Esophagus (tissue), 2 donors: ENCODE measurements at regions not wholly inside any gene's neighbourhood (a gene's known extent, or its start where the extent isn't known, plus 50 kb on each side); places are given as distances from the start of the nearest gene placed in this dataset.

Source experiments
- H3K27ac ChIP-seq, 2 donors: one replicate each; pipeline ENCODE4 v1.5.1; 2013; ENCODE audit warnings: low read depth in 2 of 2, mild to moderate bottlenecking in 2 of 2, inconsistent platforms in 1 of 2, low read length in 1 of 2, moderate library complexity in 1 of 2
- H3K27me3 ChIP-seq, 2 donors: one replicate each; pipeline ENCODE4 v1.6.1; 2013; ENCODE audit warnings: low read length in 2 of 2, control low read depth in 1 of 2, mild to moderate bottlenecking in 1 of 2; ENCODE audit not compliant: insufficient read depth in 2 of 2, control insufficient read depth in 1 of 2
- H3K36me3 ChIP-seq, 2 donors: one replicate each; pipeline ENCODE4 v1.6.1; 2013; ENCODE audit warnings: low read length in 1 of 2; ENCODE audit not compliant: control insufficient read depth in 2 of 2, insufficient read depth in 2 of 2
- H3K4me1 ChIP-seq, 2 donors: one replicate each; pipeline ENCODE4 v1.6.1; 2013; ENCODE audit warnings: low read length in 1 of 2; ENCODE audit not compliant: control insufficient read depth in 2 of 2, insufficient read depth in 2 of 2
- H3K4me3 ChIP-seq, 2 donors: one replicate each; pipeline ENCODE4 v1.5.1; 2013; ENCODE audit warnings: low read length in 2 of 2, mild to moderate bottlenecking in 2 of 2, low read depth in 1 of 2, moderate library complexity in 1 of 2
- H3K9me3 ChIP-seq, 2 donors: one replicate each; pipeline ENCODE4 v1.6.1; 2013; ENCODE audit warnings: mild to moderate bottlenecking in 2 of 2, low read depth in 1 of 2, low read length in 1 of 2, moderate library complexity in 1 of 2; ENCODE audit not compliant: control insufficient read depth in 2 of 2, insufficient read depth in 1 of 2
- WGBS, 2 donors: extraction: QIAGEN DNeasy Blood & Tissue Kit; methylation state at CpG; one replicate each; pipeline ENCODE4 v1.1.7; 2013; 5-methylcytosine and 5-hydroxymethylcytosine counted together
- donor health status: healthy with polysubstance abuse.
- donor health status: Bipolar disorder and iron deficiency.

- 96% methylated on average over 6 of the region's 6 CpGs for WGBS, 2 donors
- Histone ChIP-seq H3K27ac (no peak overlapping the region), H3K4me1 (peaks cover 2 to 3% of the 10 kb centered on the region in 2 donors), H3K9me3 (no peaks in the 10 kb centered on the region), H3K27me3 (no peaks in the 10 kb centered on the region), H3K4me3 (no peak overlapping the region), H3K36me3 (no peaks in the 10 kb centered on the region)
Observed at GRCh38 chr16:80004113-80004512, 403.6 kb upstream of the MAF start.

GRCh38 chr16:80002261-80002660, 401.7 kb upstream of the MAF start:
- no peaks in the 10 kb centered on the region for H3K36me3 ChIP-seq
- 96 to 98% methylated on average over 2 of the region's 2 CpGs for WGBS, 2 donors

GRCh38 chr16:79998143-79998542, 397.6 kb upstream of the MAF start:
- Histone ChIP-seq H3K36me3 (no peaks in the 10 kb centered on the region), H3K27ac (no peak overlapping the region), H3K4me3 (no peak overlapping the region), H3K27me3 (no peaks in the 10 kb centered on the region), H3K9me3 (no peaks in the 10 kb centered on the region), H3K4me1 (no peaks in the 10 kb centered on the region)
- 98 to 99% methylated on average over 4 of the region's 4 CpGs for WGBS, 2 donors

More at GRCh38 chr16:80002261-80002660, 401.7 kb upstream of the MAF start:
- Histone ChIP-seq H3K9me3 (no peaks in the 10 kb centered on the region), H3K4me3 (no peak overlapping the region), H3K27me3 (no peaks in the 10 kb centered on the region), H3K27ac (no peak overlapping the region), H3K4me1 (peaks cover 2 to 3% of the 10 kb centered on the region in 2 donors)

- Histone ChIP-seq H3K9me3 (no peaks in the 10 kb centered on the region), H3K36me3 (no peaks in the 10 kb centered on the region)
- WGBS, 2 donors, result 76 to 79% methylated on average over 6 of the region's 6 CpGs
Observed at GRCh38 chr16:79997257-79997656, 396.7 kb upstream of the MAF start.

DNA sequence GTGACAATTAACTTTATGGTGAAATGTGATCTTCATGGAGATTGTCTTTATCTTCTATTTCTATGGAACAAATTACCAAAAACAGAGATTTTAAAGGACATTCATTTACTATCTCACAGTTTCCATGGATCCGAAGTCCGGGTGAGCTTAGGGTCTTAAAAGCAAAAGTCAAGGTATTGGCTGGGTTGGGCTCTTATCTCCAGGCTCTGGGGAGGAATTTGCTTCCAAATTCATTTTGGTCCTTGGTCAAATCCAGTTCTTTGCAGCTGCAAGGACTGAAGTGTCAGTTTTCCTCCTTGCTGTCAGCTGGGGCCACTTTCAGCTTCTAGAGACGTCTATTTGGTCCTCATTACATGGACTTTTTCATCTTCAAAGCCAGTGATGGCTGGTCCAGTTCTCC, 395.8 kb upstream of the MAF start:
- H3K36me3 ChIP-seq, result no peaks in the 10 kb centered on the region
- 86 to 92% methylated on average over 3 of the region's 3 CpGs for WGBS, 2 donors
- peaks cover 0 to 2% of the 10 kb centered on the region in 2 donors for H3K9me3 ChIP-seq
- H3K4me1 ChIP-seq, result peaks cover 0 to 3% of the 10 kb centered on the region in 2 donors
- H3K27ac ChIP-seq, result no peak overlapping the region
- H3K4me3 ChIP-seq, result no peak overlapping the region
- no peaks in the 10 kb centered on the region for H3K27me3 ChIP-seq

More at GRCh38 chr16:79997257-79997656, 396.7 kb upstream of the MAF start:
- Histone ChIP-seq H3K4me1 (no peaks in the 10 kb centered on the region), H3K27me3 (no peaks in the 10 kb centered on the region), H3K4me3 (no peak overlapping the region), H3K27ac (no peak overlapping the region)

GRCh38 chr16:79995315-79995714, 394.8 kb upstream of the MAF start:
- 92 to 94% methylated on average over 7 of the region's 7 CpGs for WGBS, 2 donors

GRCh38 chr16:79994418-79994817, 393.9 kb upstream of the MAF start:
- Histone ChIP-seq H3K27me3 (no peaks in the 10 kb centered on the region), H3K4me1 (peaks cover 0 to 3% of the 10 kb centered on the region in 2 donors), H3K27ac (no peak overlapping the region), H3K36me3 (no peaks in the 10 kb centered on the region), H3K9me3 (peaks cover 0 to 2% of the 10 kb centered on the region in 2 donors), H3K4me3 (no peak overlapping the region)
- WGBS, 2 donors, result 74 to 79% methylated on average over 5 of the region's 5 CpGs

More at GRCh38 chr16:79995315-79995714, 394.8 kb upstream of the MAF start:
- no peak overlapping the region for H3K4me3 ChIP-seq
- peaks cover 0 to 3% of the 10 kb centered on the region in 2 donors for H3K4me1 ChIP-seq
- no peaks in the 10 kb centered on the region for H3K27me3 ChIP-seq
- H3K9me3 ChIP-seq, result peaks cover 0 to 2% of the 10 kb centered on the region in 2 donors
- no peak overlapping the region for H3K27ac ChIP-seq
- H3K36me3 ChIP-seq, result no peaks in the 10 kb centered on the region

- Histone ChIP-seq H3K36me3 (no peaks in the 10 kb centered on the region), H3K4me1 (peaks cover 0 to 3% of the 10 kb centered on the region in 2 donors), H3K9me3 (peaks cover 0 to 2% of the 10 kb centered on the region in 2 donors), H3K27me3 (no peaks in the 10 kb centered on the region), H3K4me3 (no peak overlapping the region), H3K27ac (no peak overlapping the region)
- WGBS, 2 donors, result 82 to 88% methylated on average over 5 of the region's 5 CpGs
Observed at GRCh38 chr16:79993629-79994209, 393.2 kb upstream of the MAF start.

DNA sequence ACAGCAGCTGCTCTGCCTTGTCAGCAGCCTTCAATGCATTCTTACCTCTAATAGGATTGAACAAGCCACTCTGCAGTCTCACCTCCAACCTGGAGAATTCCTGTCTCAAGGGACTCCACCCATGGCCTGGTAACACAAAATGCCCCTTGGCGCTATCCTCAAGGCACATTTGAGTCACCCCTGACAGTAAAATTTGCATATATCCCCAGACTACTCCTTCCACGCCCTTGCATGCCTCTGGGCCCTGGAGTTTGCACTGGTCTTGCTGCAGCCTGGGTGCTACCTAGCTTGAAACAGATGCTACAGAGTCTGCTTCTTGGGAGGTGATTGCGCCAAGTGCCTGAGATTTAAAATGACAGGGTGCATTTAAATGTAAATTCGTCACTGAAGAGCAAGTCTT, 391.4 kb upstream of the MAF start:
- H3K36me3 ChIP-seq, result no peaks in the 10 kb centered on the region
- peaks cover 0 to 3% of the 10 kb centered on the region in 2 donors for H3K4me1 ChIP-seq
- 82 to 86% methylated on average over 4 of the region's 4 CpGs for WGBS, 2 donors
- no peak overlapping the region for H3K27ac ChIP-seq
- no peak overlapping the region for H3K4me3 ChIP-seq
- H3K9me3 ChIP-seq, result peaks cover 0 to 2% of the 10 kb centered on the region in 2 donors
- H3K27me3 ChIP-seq, result no peaks in the 10 kb centered on the region

GRCh38 chr16:79988721-79989220, 388.2 kb upstream of the MAF start:
- H3K9me3 ChIP-seq, result peaks cover 0 to 2% of the 10 kb centered on the region in 2 donors
- WGBS, 2 donors, result 77 to 81% methylated on average over 3 of the region's 3 CpGs
- H3K27me3 ChIP-seq, result no peaks in the 10 kb centered on the region
- no peaks in the 10 kb centered on the region for H3K36me3 ChIP-seq
- no peak overlapping the region for H3K4me3 ChIP-seq
- H3K4me1 ChIP-seq, result peaks cover 0 to 3% of the 10 kb centered on the region in 2 donors
- H3K27ac ChIP-seq, result no peak overlapping the region
